ENCODE measurements at regions not wholly inside any gene's neighbourhood (a gene's known extent, or its start where the extent isn't known, plus 50 kb on each side); places are given as distances from the start of the nearest gene placed in this dataset.

GRCh38 chr3:177724020-177724638 lies 526.8 kb upstream of the TBL1XR1 start:
- peak in 2 of 3 experiments; percentile 47 to 83 for DNase-seq

GRCh38 chr3:177725165-177725564 lies 527.9 kb upstream of the TBL1XR1 start:
- no peak for DNase-seq

GRCh38 chr3:177726807-177727206 lies 529.5 kb upstream of the TBL1XR1 start:
- no peak for DNase-seq

- peak in 1 of 3 experiments; percentile 60 for DNase-seq
These were observed 532.8 kb upstream of the TBL1XR1 start for GRCh38 chr3:177729956-177730681.

GRCh38 chr3:177730814-177731213 lies 533.5 kb upstream of the TBL1XR1 start:
- no peak for DNase-seq

GRCh38 chr3:177731644-177732268 lies 534.5 kb upstream of the TBL1XR1 start:
- DNase-seq: no peak

GRCh38 chr3:177733233-177733632 lies 536.0 kb upstream of the TBL1XR1 start:
- DNase-seq: no peak

- no peak for DNase-seq
These were observed 536.7 kb upstream of the TBL1XR1 start for GRCh38 chr3:177733936-177734335.

GRCh38 chr3:177735431-177735830 lies 538.1 kb upstream of the TBL1XR1 start:
- no peak for DNase-seq

- DNase-seq: no peak
These were observed 542.2 kb upstream of the TBL1XR1 start for GRCh38 chr3:177739461-177739860.

- no peak for DNase-seq
These were observed 543.0 kb upstream of the TBL1XR1 start for GRCh38 chr3:177740254-177740653.

- DNase-seq: no peak
These were observed 545.0 kb upstream of the TBL1XR1 start for GRCh38 chr3:177742273-177742672.

- no peak for DNase-seq
These were observed 546.0 kb upstream of the TBL1XR1 start for GRCh38 chr3:177743173-177743890.

- DNase-seq: no peak
These were observed 547.8 kb upstream of the TBL1XR1 start for GRCh38 chr3:177744873-177745606.

GRCh38 chr3:177745607-177746005 lies 548.3 kb upstream of the TBL1XR1 start:
- no peak for DNase-seq

GRCh38 chr3:177746337-177746933 lies 549.2 kb upstream of the TBL1XR1 start:
- no peak for DNase-seq

GRCh38 chr3:177749836-177750235 lies 552.6 kb upstream of the TBL1XR1 start:
- DNase-seq: no peak

GRCh38 chr3:177750436-177750835 lies 553.2 kb upstream of the TBL1XR1 start:
- no peak for DNase-seq

- DNase-seq: no peak
These were observed 554.5 kb upstream of the TBL1XR1 start for GRCh38 chr3:177751770-177752169.

GRCh38 chr3:177752831-177753230 lies 555.5 kb upstream of the TBL1XR1 start:
- no peak for DNase-seq

GRCh38 chr3:177753451-177754155 lies 556.3 kb upstream of the TBL1XR1 start:
- peak in 1 of 3 experiments; percentile 38 for DNase-seq

GRCh38 chr3:177754508-177754921 lies 557.2 kb upstream of the TBL1XR1 start:
- DNase-seq: peak in 1 of 3 experiments; percentile 8
